Heart right ventricle (tissue), 16 donors: ENCODE measurements at regions not wholly inside any gene's neighbourhood (a gene's known extent, or its start where the extent isn't known, plus 50 kb on each side); places are given as distances from the start of the nearest gene placed in this dataset.

Experiments
- ATAC-seq, 8 donors: fragments of 200-7000 bp; cut with Tn5 transposase; one replicate each; pipeline ENCODE4 v1.9.1; 2020; ENCODE audit warnings: mild to moderate bottlenecking in 8 of 8, moderate library complexity in 8 of 8, moderate number of reproducible peaks in 1 of 8
- DNase-seq, 2 donors: peaks; one replicate each; pipeline ENCODE4 v3.0.0-alpha.2; 2020
- H3K27ac ChIP-seq, 10 donors: fragments of 200-600 bp; sonication (generic) in 2 of 10; one replicate each; pipeline versions ENCODE4 v1.5.0 to v1.8.0; 2020 to 2022; ENCODE audit warnings: mild to moderate bottlenecking in 3 of 10
- H3K27me3 ChIP-seq, 7 donors: fragments of 200-600 bp; one replicate each; pipeline ENCODE4 v1.8.0; 2021 to 2022; ENCODE audit warnings: mild to moderate bottlenecking in 2 of 7
- H3K36me3 ChIP-seq, 9 donors: fragments of 200-600 bp; sonication (generic) in 1 of 9; one replicate each; pipeline versions ENCODE4 v1.5.0 to v1.8.0; 2020 to 2022; ENCODE audit warnings: mild to moderate bottlenecking in 2 of 9
- H3K4me1 ChIP-seq, 9 donors: fragments of 200-600 bp; sonication (generic) in 1 of 9; one replicate each; pipeline versions ENCODE4 v1.5.0 to v1.8.0; 2020 to 2022; ENCODE audit warnings: mild to moderate bottlenecking in 4 of 9
- H3K4me3 ChIP-seq, 10 donors: fragments of 200-600 bp; sonication (generic) in 2 of 10; one replicate each; pipeline versions ENCODE4 v1.5.0 to v1.8.0; 2020 to 2022; ENCODE audit warnings: mild to moderate bottlenecking in 7 of 10, moderate library complexity in 2 of 10
- H3K9me3 ChIP-seq, 11 donors: fragments of 200-600 bp in 10 of 11; sonication (generic) in 2 of 11; one replicate each; pipeline versions ENCODE4 v1.5.0 to v1.8.0; 2013 to 2022; ENCODE audit warnings: mild to moderate bottlenecking in 2 of 11, control low read depth in 1 of 11, moderate library complexity in 1 of 11
- CTCF ChIP-seq, 9 donors: fragments of 200-600 bp; sonication (generic) in 2 of 9; IDR thresholded peaks; one replicate each; pipeline versions ENCODE4 v1.5.0 to v1.8.0; 2021 to 2022; ENCODE audit warnings: antibody characterized with exemption in 9 of 9, mild to moderate bottlenecking in 5 of 9, moderate library complexity in 1 of 9
- WGBS, 2 donors: extraction: QIAGEN DNeasy Blood & Tissue Kit; methylation state at CpG; one replicate each; pipeline ENCODE4 v1.1.7; 2013; ENCODE audit warnings: inconsistent platforms in 1 of 2; 5-methylcytosine and 5-hydroxymethylcytosine counted together
- intact Hi-C, 10 donors: fragments of 100-400 bp; cut with DNase I; formaldehyde crosslinking; loops; one replicate each; pipeline versions ENCODE4 v1.11.1 to v1.14.2; 2022
- donor health status: Arrhythmogenic right ventricular cardiomyopathy.
- donor health status: ischemic (EF 13 %, LVEDD 7.1; RV severe dilation, severe dysfunction).
- donor health status: healthy with polysubstance abuse.
- donor health status: DM: no; HTN: yes; CAD: no.
- donor health status: DM: no; HTN: no; CAD: no.
- donor health status: ischemic (EF 25% LVEDD 6.9; RV normal size, moderate dysfunction).
- donor health status: ischemic (EF 25% LVEDD 5.7; RV mildly dilated, moderate dysfunction).
- donor health status: healthy.
- donor health status: DM: yes; HTN: yes; CAD: no.
- donor health status: Ischemic cardiomyopathy.
- donor health status: ischemic (EF 35%, LVEDD 5.7; RV mildly dilated, moderate dysfunction).
- donor health status: nonischemic (EF 11% LVEDD 7.7; RV severe dilation, severe dysfunction).
- donor health status: DM: yes; HTN: yes; CAD: no.
- donor health status: PGD.
- donor health status: ischemic (EF 29% LVEDD 5.4; RV normal size, mild dysfunction).
- donor health status: nonischemic (EF 23%, LVEDD 6.1; RV moderate dilation, normal function).

- Histone ChIP-seq H3K27me3 (peaks cover 0 to 47% (median 35%) of the 10 kb centered on the region in 7 donors), H3K4me1 (no peaks in the 10 kb centered on the region), H3K27ac (no peak overlapping the region), H3K4me3 (no peak overlapping the region), H3K9me3 (no peaks in the 10 kb centered on the region), H3K36me3 (no peaks in the 10 kb centered on the region)
- no peak for TF ChIP-seq CTCF (IDR thresholded peaks at IDR 0.05)
- WGBS, 2 donors, result 71 to 72% methylated on average over 6 of the region's 6 CpGs
- ATAC-seq (no peak), DNase-seq (no peak)
- intact Hi-C loops, result no loop called here
These were observed 93.5 kb upstream of the HAND1 start for GRCh38 chr5:154571325-154572035.

- TF ChIP-seq CTCF (IDR thresholded peaks at IDR 0.05), result no peak
- Histone ChIP-seq H3K36me3 (no peaks in the 10 kb centered on the region), H3K27me3 (peaks cover 0 to 47% (median 32%) of the 10 kb centered on the region in 7 donors), H3K4me1 (no peaks in the 10 kb centered on the region), H3K9me3 (no peaks in the 10 kb centered on the region), H3K4me3 (no peak overlapping the region), H3K27ac (no peak overlapping the region)
- ATAC-seq (no peak), DNase-seq (no peak)
- intact Hi-C loops, result no loop called here
- 62 to 69% methylated on average over 11 of the region's 11 CpGs for WGBS, 2 donors
These were observed 92.7 kb upstream of the HAND1 start for GRCh38 chr5:154570572-154571324.

- Histone ChIP-seq H3K4me1 (no peaks in the 10 kb centered on the region), H3K9me3 (no peaks in the 10 kb centered on the region), H3K27ac (no peak overlapping the region), H3K27me3 (peaks cover 0 to 43% (median 16%) of the 10 kb centered on the region in 7 donors), H3K4me3 (no peak overlapping the region), H3K36me3 (no peaks in the 10 kb centered on the region)
- ATAC-seq (no peak), DNase-seq (no peak)
- intact Hi-C loops, result no loop called here
- WGBS, 2 donors, result 88 to 91% methylated on average over 6 of the region's 6 CpGs
- TF ChIP-seq CTCF (IDR thresholded peaks at IDR 0.05), result no peak
These were observed 90.6 kb upstream of the HAND1 start for GRCh38 chr5:154568589-154568988.

GRCh38 chr5:154567155-154567554 is 89.1 kb upstream of the HAND1 start:
- no peaks in the 10 kb centered on the region for H3K4me1 ChIP-seq
- 79 to 81% methylated on average over 6 of the region's 6 CpGs for WGBS, 2 donors
- H3K9me3 ChIP-seq, result no peaks in the 10 kb centered on the region
- H3K4me3 ChIP-seq, result no peak overlapping the region
- no peak for DNase-seq
- no peak for ATAC-seq
- peaks cover 0 to 45% (median 27%) of the 10 kb centered on the region in 7 donors for H3K27me3 ChIP-seq
- TF ChIP-seq CTCF (IDR thresholded peaks at IDR 0.05), result no peak
- intact Hi-C loops, result no loop called here
- no peak overlapping the region for H3K27ac ChIP-seq
- H3K36me3 ChIP-seq, result no peaks in the 10 kb centered on the region
